CD14-positive monocyte (primary cell): ENCODE measurements at regions not wholly inside any gene's neighbourhood (a gene's known extent, or its start where the extent isn't known, plus 50 kb on each side); places are given as distances from the start of the nearest gene placed in this dataset.

Experiments
- DNase-seq, 3 donors: peaks; one replicate each; pipeline ENCODE4 v3.0.0-alpha.2; 2011 to 2022
- H2AFZ ChIP-seq: 2 replicates; pipeline ENCODE4 v1.6.0; 2012; ENCODE audit warnings: mild to moderate bottlenecking, low read depth, low read length, inconsistent platforms; ENCODE audit not compliant: insufficient read depth, poor library complexity, severe bottlenecking
- H3K27ac ChIP-seq, 2 donors: 1 replicate in 1 of 2; 2 replicates in 1 of 2; pipeline ENCODE4 v1.5.1; 2012 to 2013; ENCODE audit warnings: low read length in 2 of 2, control low read depth in 1 of 2, inconsistent platforms in 1 of 2, low read depth in 1 of 2, mild to moderate bottlenecking in 1 of 2
- H3K27me3 ChIP-seq, 2 donors: one replicate each; pipeline versions ENCODE4 v1.6.0 to v1.6.1; 2011 to 2013; ENCODE audit warnings: low read length in 2 of 2; ENCODE audit not compliant: control insufficient read depth in 2 of 2, insufficient read depth in 2 of 2
- H3K36me3 ChIP-seq, 2 donors: replicated peaks in 1 of 2; 1 replicate in 1 of 2; 2 replicates in 1 of 2; pipeline versions ENCODE4 v1.5.1 to v1.6.1; 2012 to 2013; ENCODE audit warnings: low read length in 2 of 2, control low read depth in 1 of 2, inconsistent platforms in 1 of 2, mild to moderate bottlenecking in 1 of 2; ENCODE audit not compliant: insufficient read depth in 2 of 2, control insufficient read depth in 1 of 2
- H3K4me1 ChIP-seq, 2 donors: 1 replicate in 1 of 2; 2 replicates in 1 of 2; pipeline versions ENCODE4 v1.5.1 to v1.6.1; 2012 to 2013; ENCODE audit warnings: low read length in 2 of 2, control low read depth in 1 of 2, inconsistent platforms in 1 of 2, mild to moderate bottlenecking in 1 of 2, moderate library complexity in 1 of 2; ENCODE audit not compliant: insufficient read depth in 2 of 2, control insufficient read depth in 1 of 2
- H3K4me2 ChIP-seq: replicated peaks from 2 replicates; pipeline ENCODE3; 2012; ENCODE audit warnings: low read length, moderate library complexity, mild to moderate bottlenecking; ENCODE audit not compliant: poor library complexity, severe bottlenecking; ENCODE audit errors: extremely low read depth
- H3K4me3 ChIP-seq, 3 experiments: fragments of 200-600 bp in 1 of 3; sonication (generic) in 1 of 3; replicated peaks in 1 of 3; 1 replicate in 2 of 3; 2 replicates in 1 of 3; pipeline ENCODE4 v1.5.1; 2011 to 2013; ENCODE audit warnings: low read length in 3 of 3, mild to moderate bottlenecking in 3 of 3, control low read depth in 2 of 3, low read depth in 2 of 3, inconsistent platforms in 1 of 3, moderate library complexity in 1 of 3
- H3K79me2 ChIP-seq: 2 replicates; pipeline ENCODE4 v1.6.0; 2012; ENCODE audit warnings: mild to moderate bottlenecking, control low read depth, inconsistent platforms, low read length, moderate library complexity; ENCODE audit not compliant: insufficient read depth
- H3K9ac ChIP-seq: 2 replicates; pipeline ENCODE4 v1.6.0; 2017; ENCODE audit warnings: low read length, mild to moderate bottlenecking; ENCODE audit not compliant: insufficient read depth, poor library complexity, severe bottlenecking
- H3K9me3 ChIP-seq, 2 donors: replicated peaks in 1 of 2; 1 replicate in 1 of 2; 2 replicates in 1 of 2; pipeline versions ENCODE4 v1.5.1 to v1.6.1; 2012 to 2013; ENCODE audit warnings: low read length in 2 of 2, control low read depth in 1 of 2; ENCODE audit not compliant: control insufficient read depth in 1 of 2, insufficient read depth in 1 of 2
- H4K20me1 ChIP-seq: 2 replicates; pipeline ENCODE4 v1.6.0; 2012; ENCODE audit warnings: mild to moderate bottlenecking, low read length, control low read depth, moderate library complexity; ENCODE audit not compliant: insufficient read depth
- H3K27ac Mint-ChIP-seq, 7 donors: one replicate each; pipeline ENCODE4 v1.8.0; 2020; ENCODE audit warnings: mild to moderate bottlenecking in 7 of 7, mixed read lengths in 7 of 7, moderate library complexity in 6 of 7, inconsistent platforms in 2 of 7
- H3K27me3 Mint-ChIP-seq, 3 donors: one replicate each; pipeline ENCODE4 v1.8.0; 2021 to 2022; ENCODE audit warnings: low read depth in 3 of 3, mild to moderate bottlenecking in 3 of 3, mixed read lengths in 3 of 3, moderate library complexity in 3 of 3, inconsistent platforms in 1 of 3
- H3K36me3 Mint-ChIP-seq, 2 donors: one replicate each; pipeline ENCODE4 v1.8.0; 2020; ENCODE audit warnings: mixed read lengths in 2 of 2, inconsistent platforms in 1 of 2, mild to moderate bottlenecking in 1 of 2
- H3K4me1 Mint-ChIP-seq: one replicate; pipeline ENCODE4 v1.8.0; 2020; ENCODE audit warnings: mild to moderate bottlenecking, mixed read lengths
- H3K4me3 Mint-ChIP-seq, 2 donors: one replicate each; pipeline ENCODE4 v1.8.0; 2020; ENCODE audit warnings: mild to moderate bottlenecking in 2 of 2, mixed read lengths in 2 of 2, moderate library complexity in 1 of 2
- H3K9me3 Mint-ChIP-seq, 7 donors: one replicate each; pipeline ENCODE4 v1.8.0; 2020 to 2022; ENCODE audit warnings: mixed read lengths in 7 of 7, mild to moderate bottlenecking in 6 of 7, moderate library complexity in 6 of 7, inconsistent platforms in 2 of 7
- WGBS: methylation state at CpG from one replicate; pipeline ENCODE4 v1.1.5; 2013; ENCODE audit warnings: missing lambda C conversion rate; ENCODE audit not compliant: insufficient coverage; 5-methylcytosine and 5-hydroxymethylcytosine counted together
- intact Hi-C, 2 donors: fragments of 100-400 bp; cut with micrococcal nuclease; formaldehyde crosslinking; loops; one replicate each; pipeline versions ENCODE4 v1.15.0 to v1.15.1; 2023
- TF ChIP-seq, protein P1 (sequence below): fragments of 200-600 bp; IDR thresholded peaks from one replicate; pipeline ENCODE4 v1.8.0; 2022; ENCODE audit warnings: antibody characterized with exemption, mild to moderate bottlenecking

DNA sequence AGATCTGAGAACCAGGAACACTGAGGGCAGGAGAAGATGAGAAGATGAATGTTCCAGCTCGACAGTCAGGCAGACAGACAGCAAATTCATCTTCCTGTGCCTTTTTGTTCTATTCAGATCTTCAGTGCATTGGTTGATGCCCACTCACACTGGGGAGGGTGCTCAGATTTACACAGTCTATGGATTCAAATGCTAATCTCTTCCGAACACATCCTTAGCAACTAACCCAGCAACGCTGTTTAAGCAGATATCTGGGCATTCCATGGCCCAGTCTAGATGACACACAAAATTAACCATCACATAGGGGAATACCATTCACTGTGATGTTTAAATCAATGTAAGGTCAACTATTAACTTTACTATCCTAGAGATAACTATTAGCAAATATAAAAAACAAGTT lies 571.9 kb downstream of the NYAP2 start:
- WGBS, result 82% methylated on average over 3 of the region's 3 CpGs
- no peaks in the 10 kb centered on the region for H3K4me1 Mint-ChIP-seq
- H4K20me1 ChIP-seq, result no peaks in the 10 kb centered on the region
- peaks cover 5 to 9% (median 6%) of the 10 kb centered on the region in 3 donors for H3K27me3 Mint-ChIP-seq
- DNase-seq, result no peak
- H3K27ac Mint-ChIP-seq, result no peak overlapping the region
- TF ChIP-seq, protein P1, sequence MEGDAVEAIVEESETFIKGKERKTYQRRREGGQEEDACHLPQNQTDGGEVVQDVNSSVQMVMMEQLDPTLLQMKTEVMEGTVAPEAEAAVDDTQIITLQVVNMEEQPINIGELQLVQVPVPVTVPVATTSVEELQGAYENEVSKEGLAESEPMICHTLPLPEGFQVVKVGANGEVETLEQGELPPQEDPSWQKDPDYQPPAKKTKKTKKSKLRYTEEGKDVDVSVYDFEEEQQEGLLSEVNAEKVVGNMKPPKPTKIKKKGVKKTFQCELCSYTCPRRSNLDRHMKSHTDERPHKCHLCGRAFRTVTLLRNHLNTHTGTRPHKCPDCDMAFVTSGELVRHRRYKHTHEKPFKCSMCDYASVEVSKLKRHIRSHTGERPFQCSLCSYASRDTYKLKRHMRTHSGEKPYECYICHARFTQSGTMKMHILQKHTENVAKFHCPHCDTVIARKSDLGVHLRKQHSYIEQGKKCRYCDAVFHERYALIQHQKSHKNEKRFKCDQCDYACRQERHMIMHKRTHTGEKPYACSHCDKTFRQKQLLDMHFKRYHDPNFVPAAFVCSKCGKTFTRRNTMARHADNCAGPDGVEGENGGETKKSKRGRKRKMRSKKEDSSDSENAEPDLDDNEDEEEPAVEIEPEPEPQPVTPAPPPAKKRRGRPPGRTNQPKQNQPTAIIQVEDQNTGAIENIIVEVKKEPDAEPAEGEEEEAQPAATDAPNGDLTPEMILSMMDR, result no peak
- no peak overlapping the region for H3K4me3 Mint-ChIP-seq
- no peaks in the 10 kb centered on the region for H3K79me2 ChIP-seq
- no peak overlapping the region for H3K4me3 ChIP-seq
- H3K27me3 ChIP-seq, result no peaks in the 10 kb centered on the region
- H3K4me1 ChIP-seq, result no peaks in the 10 kb centered on the region
- peaks cover 7 to 9% of the 10 kb centered on the region in 2 donors for H3K9me3 ChIP-seq
- H3K9ac ChIP-seq, result no peak overlapping the region
- H3K9me3 Mint-ChIP-seq, result peaks cover 8 to 28% (median 10%) of the 10 kb centered on the region in 7 donors
- intact Hi-C loops, result no loop called here
- H3K36me3 ChIP-seq, result no peaks in the 10 kb centered on the region
- no peaks in the 10 kb centered on the region for H3K36me3 Mint-ChIP-seq
- H2AFZ ChIP-seq, result no peak overlapping the region
- H3K27ac ChIP-seq, result no peak overlapping the region
- no peak overlapping the region for H3K4me2 ChIP-seq

DNA sequence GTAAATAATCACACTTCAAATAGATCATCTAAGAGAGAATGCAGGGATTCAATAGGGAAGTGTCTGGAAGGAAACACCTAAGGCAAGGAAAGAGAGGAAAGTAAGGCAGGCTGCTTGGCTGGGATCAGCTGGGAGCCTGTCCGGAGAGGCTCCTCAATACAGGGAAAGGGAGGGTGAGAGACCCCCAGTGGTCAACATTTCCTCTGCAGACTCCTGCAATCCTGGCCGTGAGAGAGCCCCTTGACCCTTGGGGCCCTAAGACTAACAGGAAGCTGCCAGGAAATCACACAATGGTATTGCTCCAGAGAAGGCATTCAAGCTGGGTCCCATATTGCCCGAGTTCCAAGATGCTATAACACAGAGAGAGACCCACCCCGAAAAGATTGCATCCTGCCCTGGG lies 549.4 kb downstream of the NYAP2 start:
- H2AFZ ChIP-seq, result no peak overlapping the region
- H3K27me3 ChIP-seq, result no peaks in the 10 kb centered on the region
- H4K20me1 ChIP-seq, result no peaks in the 10 kb centered on the region
- no peak overlapping the region for H3K27ac ChIP-seq
- Mint-ChIP-seq H3K27ac (no peak overlapping the region), H3K4me3 (no peak overlapping the region), H3K27me3 (peaks cover 0 to 5% (median 0%) of the 10 kb centered on the region in 3 donors), H3K36me3 (no peaks in the 10 kb centered on the region), H3K4me1 (no peaks in the 10 kb centered on the region), H3K9me3 (peaks cover 16 to 34% (median 27%) of the 10 kb centered on the region in 7 donors)
- H3K36me3 ChIP-seq, result no peaks in the 10 kb centered on the region
- no peak overlapping the region for H3K4me2 ChIP-seq
- H3K4me1 ChIP-seq, result no peaks in the 10 kb centered on the region
- H3K9ac ChIP-seq, result no peak overlapping the region
- peaks cover 16 to 22% of the 10 kb centered on the region in 2 donors for H3K9me3 ChIP-seq
- DNase-seq, result no peak
- no peaks in the 10 kb centered on the region for H3K79me2 ChIP-seq
- H3K4me3 ChIP-seq, result no peak overlapping the region
- TF ChIP-seq, protein P1, result no peak
- WGBS, result 9% methylated on average over 3 of the region's 4 CpGs
- intact Hi-C loops, result no loop called here
